Prostate gland (tissue), 2 donors: ENCODE measurements at regions not wholly inside any gene's neighbourhood (a gene's known extent, or its start where the extent isn't known, plus 50 kb on each side); places are given as distances from the start of the nearest gene placed in this dataset.

Experiments
- POLR2A ChIP-seq: fragments of 450-650 bp; IDR thresholded peaks from one replicate; pipeline ENCODE4 v1.6.1; 2016; ENCODE audit warnings: antibody characterized with exemption, mild to moderate bottlenecking
- POLR2AphosphoS5 ChIP-seq: sonication (generic); formaldehyde crosslinking; IDR thresholded peaks from one replicate; pipeline ENCODE4 v1.6.1; 2017; ENCODE audit warnings: antibody characterized with exemption
- TF ChIP-seq, protein P1 (sequence below), 4 experiments: fragments of 200-600 bp in 2 of 4; fragments of 450-650 bp in 2 of 4; sonication (generic) in 2 of 4; IDR thresholded peaks; 1 replicate in 3 of 4; 2 replicates in 1 of 4; pipeline ENCODE4 v1.5.1; 2016 to 2019; ENCODE audit warnings: antibody characterized with exemption in 4 of 4, mild to moderate bottlenecking in 2 of 4, moderate library complexity in 2 of 4

DNA sequence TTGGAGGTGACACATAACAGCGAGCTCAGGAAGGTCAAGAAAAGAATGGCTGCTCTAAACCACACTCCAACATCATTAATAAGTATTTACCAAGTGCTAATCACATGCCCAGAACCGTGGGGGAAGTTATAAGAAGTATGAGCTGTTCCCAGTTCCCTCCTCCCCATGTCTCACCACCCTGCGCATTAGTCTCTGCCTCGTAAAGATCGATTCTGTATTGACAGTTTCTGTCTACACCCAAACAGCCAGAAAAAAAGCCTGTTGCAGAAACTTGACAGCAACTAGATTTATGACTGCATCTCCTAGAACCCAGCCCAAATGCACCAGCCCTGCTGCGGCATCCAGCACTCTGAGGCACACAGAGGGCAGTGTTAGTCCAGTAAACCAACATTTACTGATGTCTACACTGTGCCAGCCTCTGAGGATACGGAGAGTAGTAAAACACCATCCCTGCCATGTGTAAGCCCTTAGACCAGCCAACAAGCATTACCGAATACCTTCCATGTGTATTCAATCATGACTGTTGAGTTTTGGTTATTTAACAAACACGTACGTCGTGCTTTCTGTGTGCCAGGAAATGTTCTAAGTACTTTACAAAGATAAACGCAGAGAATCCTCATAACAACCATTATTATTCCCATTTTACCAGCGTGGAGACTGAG is 63.6 kb upstream of the ZBTB40 start:
- peak; percentile 80 for TF ChIP-seq POLR2AphosphoS5
- no peak for TF ChIP-seq POLR2A
- TF ChIP-seq, protein P1, sequence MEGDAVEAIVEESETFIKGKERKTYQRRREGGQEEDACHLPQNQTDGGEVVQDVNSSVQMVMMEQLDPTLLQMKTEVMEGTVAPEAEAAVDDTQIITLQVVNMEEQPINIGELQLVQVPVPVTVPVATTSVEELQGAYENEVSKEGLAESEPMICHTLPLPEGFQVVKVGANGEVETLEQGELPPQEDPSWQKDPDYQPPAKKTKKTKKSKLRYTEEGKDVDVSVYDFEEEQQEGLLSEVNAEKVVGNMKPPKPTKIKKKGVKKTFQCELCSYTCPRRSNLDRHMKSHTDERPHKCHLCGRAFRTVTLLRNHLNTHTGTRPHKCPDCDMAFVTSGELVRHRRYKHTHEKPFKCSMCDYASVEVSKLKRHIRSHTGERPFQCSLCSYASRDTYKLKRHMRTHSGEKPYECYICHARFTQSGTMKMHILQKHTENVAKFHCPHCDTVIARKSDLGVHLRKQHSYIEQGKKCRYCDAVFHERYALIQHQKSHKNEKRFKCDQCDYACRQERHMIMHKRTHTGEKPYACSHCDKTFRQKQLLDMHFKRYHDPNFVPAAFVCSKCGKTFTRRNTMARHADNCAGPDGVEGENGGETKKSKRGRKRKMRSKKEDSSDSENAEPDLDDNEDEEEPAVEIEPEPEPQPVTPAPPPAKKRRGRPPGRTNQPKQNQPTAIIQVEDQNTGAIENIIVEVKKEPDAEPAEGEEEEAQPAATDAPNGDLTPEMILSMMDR (IDR thresholded peaks at IDR 0.05) = peak in 2 of 4 experiments; percentile 30 to 62
